ENCODE measurements at regions not wholly inside any gene's neighbourhood (a gene's known extent, or its start where the extent isn't known, plus 50 kb on each side); places are given as distances from the start of the nearest gene placed in this dataset.

GRCh38 chr13:76519685-76520084, 366.5 kb downstream of the KCTD12 start:
- DNase-seq (ENCODE audit: insufficient read length, low spot score): no peak
- no peak for TF ChIP-seq CTCF (IDR thresholded peaks at IDR 0.05; ENCODE audit: insufficient read depth, missing control alignments)
- FAIRE-seq: no peak

- DNase-seq (ENCODE audit: insufficient read length, low spot score) (no peak), FAIRE-seq (no peak)
- TF ChIP-seq CTCF (IDR thresholded peaks at IDR 0.05; ENCODE audit: insufficient read depth, missing control alignments): no peak
Measured at GRCh38 chr13:76516586-76516985, 369.6 kb downstream of the KCTD12 start.

- FAIRE-seq (no peak), DNase-seq (ENCODE audit: insufficient read length, low spot score) (no peak)
Measured at GRCh38 chr13:76516013-76516412, 370.2 kb downstream of the KCTD12 start.

GRCh38 chr13:76512721-76513145, 373.5 kb downstream of the KCTD12 start:
- DNase-seq (ENCODE audit: insufficient read length, low spot score): no peak
- TF ChIP-seq CTCF (IDR thresholded peaks at IDR 0.05; ENCODE audit: insufficient read depth, missing control alignments): no peak
- FAIRE-seq: no peak

More at GRCh38 chr13:76516013-76516412, 370.2 kb downstream of the KCTD12 start:
- no peak for TF ChIP-seq CTCF (IDR thresholded peaks at IDR 0.05; ENCODE audit: insufficient read depth, missing control alignments)

- FAIRE-seq: no peak
- TF ChIP-seq CTCF (IDR thresholded peaks at IDR 0.05; ENCODE audit: insufficient read depth, missing control alignments): no peak
- no peak for DNase-seq (ENCODE audit: insufficient read length, low spot score)
Measured at GRCh38 chr13:76505437-76505836, 380.8 kb downstream of the KCTD12 start.

GRCh38 chr13:76503766-76504165, 382.4 kb downstream of the KCTD12 start:
- no peak for TF ChIP-seq CTCF (IDR thresholded peaks at IDR 0.05; ENCODE audit: insufficient read depth, missing control alignments)
- DNase-seq (ENCODE audit: insufficient read length, low spot score): no peak
- FAIRE-seq: no peak

- TF ChIP-seq CTCF (IDR thresholded peaks at IDR 0.05; ENCODE audit: insufficient read depth, missing control alignments): no peak
- DNase-seq (ENCODE audit: insufficient read length, low spot score): no peak
- FAIRE-seq: no peak
Measured at GRCh38 chr13:76503291-76503690, 382.9 kb downstream of the KCTD12 start.
